Sciatic nerve (tissue), 2 donors: ENCODE measurements at regions not wholly inside any gene's neighbourhood (a gene's known extent, or its start where the extent isn't known, plus 50 kb on each side); places are given as distances from the start of the nearest gene placed in this dataset.

ENCODE experiments used
- ATAC-seq: fragments of 200-7000 bp; cut with Tn5 transposase; one replicate; pipeline ENCODE4 v1.9.1; 2020; ENCODE audit warnings: mild to moderate bottlenecking, moderate library complexity
- DNase-seq: peaks from one replicate; pipeline ENCODE4 v3.0.0-alpha.2; 2020; ENCODE audit warnings: low spot score
- intact Hi-C: fragments of 100-400 bp; cut with DNase I; formaldehyde crosslinking; loops from one replicate; pipeline ENCODE4 v1.14.2; 2022
- donor health status: DM: no; HTN: no; CAD: no.
- donor health status: DM: no; HTN: no; CAD: no.

DNA sequence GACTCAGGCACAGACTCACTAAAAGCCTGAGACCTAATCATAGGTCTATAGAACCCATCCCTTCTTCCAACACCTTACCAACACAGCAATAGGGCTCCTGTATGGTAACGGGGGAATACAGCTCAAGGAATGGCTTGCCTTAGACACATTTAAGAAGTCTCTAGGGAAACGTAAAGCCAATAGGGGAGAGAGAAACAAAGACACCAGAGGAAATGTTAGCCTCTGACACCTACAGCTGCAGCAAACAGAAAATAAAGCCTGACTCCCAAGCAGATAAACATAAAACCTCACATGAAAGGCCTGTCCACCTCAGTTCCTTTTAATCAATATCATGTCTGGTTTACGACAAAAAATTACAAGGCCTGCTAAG lies 51.1 kb upstream of the NCOA1 start:
- intact Hi-C loops: no loop called here
- DNase-seq: no peak
- no peak for ATAC-seq

DNA sequence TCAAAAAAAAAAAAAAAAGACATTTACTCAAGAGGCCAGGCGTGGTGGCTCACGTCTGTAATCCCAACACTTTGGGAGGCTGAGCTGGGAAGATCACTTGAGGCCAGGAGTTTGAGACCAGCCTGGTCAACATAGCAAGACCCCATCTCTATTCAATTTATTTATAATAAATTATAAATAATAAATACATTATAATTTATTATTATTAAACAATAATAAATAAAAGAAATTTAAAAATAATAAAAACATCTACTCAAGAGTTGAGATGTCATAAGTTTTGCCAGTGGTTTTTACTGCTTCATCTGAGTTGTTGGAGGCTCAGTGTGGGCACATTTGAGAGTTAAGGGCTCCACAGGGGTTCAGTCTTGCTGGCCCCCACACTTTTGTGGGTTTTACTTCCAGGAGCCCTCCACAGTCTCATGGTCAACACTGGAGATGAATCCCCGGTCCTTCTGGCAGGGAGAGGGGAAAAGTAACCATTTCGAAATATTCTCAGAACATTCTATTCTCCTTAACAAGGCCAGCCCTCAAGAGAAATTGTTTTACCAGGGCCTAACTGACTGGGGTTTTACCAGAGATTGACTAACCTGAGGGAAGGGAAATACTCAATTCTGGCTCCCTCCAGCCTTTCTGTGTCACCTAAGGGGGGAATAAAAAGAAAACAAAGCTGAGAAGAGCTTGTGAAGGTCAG lies 51.6 kb upstream of the NCOA1 start:
- intact Hi-C loops: no loop called here
- ATAC-seq (no peak), DNase-seq (no peak)

DNA sequence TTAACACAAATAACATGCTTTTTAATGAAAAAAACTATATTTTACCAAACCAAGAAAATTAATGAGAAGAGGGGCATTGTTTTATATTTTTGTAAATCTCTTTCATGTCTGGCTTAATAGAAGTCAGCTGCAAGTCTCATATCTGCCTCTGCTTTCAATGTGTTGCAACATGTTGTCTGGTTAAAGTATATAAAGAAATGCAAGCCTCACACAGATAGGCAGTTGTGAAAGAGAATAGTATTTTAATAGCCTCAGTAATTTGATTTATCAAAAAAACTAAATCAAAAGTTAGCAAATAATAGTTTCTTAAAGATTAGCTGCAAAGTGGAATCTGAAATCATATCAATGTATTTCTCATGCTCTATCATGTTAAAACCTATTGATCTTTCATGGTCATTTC lies 52.9 kb upstream of the NCOA1 start:
- ATAC-seq: no peak
- DNase-seq: no peak
- intact Hi-C loops: no loop called here

DNA sequence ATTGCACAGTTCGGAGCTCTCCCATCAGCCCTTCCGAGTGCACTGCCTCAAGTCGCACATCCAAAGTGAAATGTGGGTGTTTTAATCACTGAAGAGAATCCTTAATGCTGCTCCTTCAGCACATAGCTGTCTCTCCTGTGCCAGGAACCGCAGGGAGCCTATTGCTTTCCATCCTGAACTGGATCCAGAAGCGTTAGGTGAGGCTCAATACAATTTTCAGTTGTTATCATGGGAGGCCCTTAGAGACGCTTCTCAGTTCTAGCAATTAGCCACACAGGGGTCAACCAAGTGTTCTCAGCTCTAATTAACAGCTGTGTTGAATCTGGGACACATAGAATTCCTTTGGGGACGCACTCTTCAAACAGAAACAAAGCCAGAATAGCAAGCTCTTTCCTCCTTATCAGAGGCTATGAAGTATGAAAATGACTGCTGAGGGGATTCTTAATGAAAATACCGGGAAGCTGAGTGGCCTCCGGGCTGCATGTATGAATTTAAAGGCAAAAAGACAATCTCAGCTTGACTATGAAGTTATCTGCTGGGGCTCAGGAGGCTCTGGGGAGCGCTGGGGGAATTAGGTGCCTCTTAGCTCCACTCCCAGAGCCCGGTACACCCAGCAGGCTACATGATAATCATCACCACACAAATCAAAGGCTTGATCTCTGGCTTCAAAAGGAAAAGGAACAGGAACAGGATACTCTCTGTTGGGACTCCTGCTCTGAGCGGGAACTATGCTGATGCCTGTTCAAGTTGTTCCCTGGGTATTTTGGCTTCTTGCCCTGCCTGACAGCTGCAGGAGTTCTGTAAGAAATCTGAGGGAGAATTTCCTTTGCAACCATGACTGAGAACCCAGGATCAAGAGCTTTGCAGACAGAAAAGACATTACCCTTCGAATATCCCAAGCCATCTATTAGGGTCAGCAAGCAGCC lies 55.4 kb upstream of the NCOA1 start:
- intact Hi-C loops: no loop called here

DNA sequence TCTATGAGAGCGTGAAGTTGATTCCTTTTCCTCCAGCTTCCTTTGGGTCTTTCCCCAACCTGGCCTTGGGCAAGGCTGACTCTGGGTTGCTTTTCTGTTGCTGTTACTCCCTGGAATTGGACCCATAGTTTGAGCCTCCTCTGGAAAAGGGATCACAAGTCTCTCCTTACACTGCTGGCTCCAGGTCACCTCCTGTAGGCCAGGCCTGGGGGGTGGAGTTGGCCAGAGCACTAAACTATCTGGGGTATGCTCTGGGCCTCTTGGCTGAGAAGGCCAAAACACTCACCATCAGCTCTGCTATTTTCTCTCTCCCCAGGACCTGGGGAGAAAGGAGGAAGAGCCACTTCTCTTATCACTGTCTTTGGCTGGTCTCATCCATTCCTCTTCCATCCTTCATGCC lies 56.5 kb upstream of the NCOA1 start:
- no peak for DNase-seq
- intact Hi-C loops: no loop called here
- peak; percentile 47 for ATAC-seq

More for the DNA sequence above, 55.4 kb upstream of the NCOA1 start:
- DNase-seq (peak; percentile 82), ATAC-seq (peak; percentile 92)

DNA sequence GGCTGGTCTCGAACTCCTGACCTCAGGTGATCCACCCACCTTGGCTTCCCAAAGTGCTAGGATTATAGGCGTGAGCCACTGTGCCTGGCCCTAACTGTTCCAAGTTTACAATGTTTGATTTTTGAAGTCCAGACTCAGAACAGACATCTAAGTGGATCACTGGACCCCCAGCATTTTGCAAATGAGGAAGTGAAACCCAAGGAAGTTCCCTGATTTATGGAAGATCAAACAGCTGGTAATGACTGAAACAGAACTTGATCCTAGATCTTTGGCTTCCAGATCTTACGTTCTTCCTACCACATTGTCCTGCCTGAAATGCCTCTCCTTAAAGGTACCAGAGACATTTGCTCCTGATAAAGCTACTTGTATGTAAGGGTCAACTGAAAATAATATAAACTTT lies 58.3 kb upstream of the NCOA1 start:
- intact Hi-C loops: no loop called here
- DNase-seq: no peak
- no peak for ATAC-seq

DNA sequence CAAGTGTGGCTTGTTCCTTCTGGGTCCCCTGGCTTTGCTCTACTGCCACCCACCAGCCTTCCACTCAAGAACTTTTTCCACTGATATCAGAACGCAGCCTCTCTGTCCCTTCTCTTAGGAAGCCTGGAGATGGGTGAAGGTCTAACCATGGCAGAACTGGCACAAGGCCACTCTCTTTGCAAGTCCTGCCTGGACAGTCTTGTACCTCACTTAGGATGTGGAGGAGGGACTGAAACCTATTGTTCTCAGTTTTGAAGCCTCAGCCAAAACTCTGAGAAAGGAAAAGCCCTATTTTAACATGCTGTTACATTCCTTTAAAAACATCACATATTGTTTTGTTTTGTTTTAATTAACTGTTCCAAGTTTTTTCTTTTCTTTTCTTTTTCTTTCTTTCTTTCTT lies 58.9 kb upstream of the NCOA1 start:
- no peak for ATAC-seq
- intact Hi-C loops: no loop called here
- DNase-seq: no peak

DNA sequence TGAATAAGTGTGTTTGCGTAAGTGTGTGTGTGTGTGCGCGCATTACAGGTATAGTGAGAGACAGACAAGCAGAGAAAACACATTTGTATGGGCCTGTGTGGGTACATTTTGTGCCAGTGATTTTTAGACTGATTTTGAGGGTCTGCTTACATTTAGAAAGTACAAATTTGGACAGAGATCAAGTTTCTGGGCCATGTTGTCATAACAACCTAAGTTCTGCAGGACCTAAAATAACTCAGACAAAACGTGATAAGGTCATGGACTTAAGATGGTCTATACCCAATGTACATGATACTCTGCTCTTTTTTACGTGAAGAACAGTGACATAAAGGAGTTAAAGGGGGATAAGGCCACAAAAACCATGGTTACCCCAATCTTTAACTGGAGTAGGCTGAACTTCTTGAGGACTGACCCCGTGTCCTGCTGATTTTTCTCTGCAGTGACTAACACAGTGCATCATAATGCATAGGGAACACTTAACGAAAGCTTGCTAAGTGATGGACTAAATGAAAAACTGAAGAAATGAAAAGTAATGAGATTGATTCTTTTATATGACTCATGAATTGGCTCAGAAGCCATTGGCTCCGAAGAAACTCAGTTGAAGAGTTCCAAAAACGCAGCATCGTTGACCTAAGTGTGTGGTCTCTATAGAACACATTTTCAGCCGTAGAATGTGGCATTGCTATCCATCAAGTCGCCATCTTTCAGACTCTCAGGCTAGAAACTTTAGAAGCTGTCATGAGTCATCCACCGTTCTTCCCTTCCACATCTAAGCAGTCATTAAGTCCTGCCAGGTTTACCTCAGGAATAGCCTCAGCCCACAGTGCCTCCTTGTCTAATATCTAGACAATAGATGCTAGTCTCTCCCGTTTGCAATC lies 61.6 kb upstream of the NCOA1 start:
- DNase-seq (no peak), ATAC-seq (no peak)
- intact Hi-C loops: no loop called here

DNA sequence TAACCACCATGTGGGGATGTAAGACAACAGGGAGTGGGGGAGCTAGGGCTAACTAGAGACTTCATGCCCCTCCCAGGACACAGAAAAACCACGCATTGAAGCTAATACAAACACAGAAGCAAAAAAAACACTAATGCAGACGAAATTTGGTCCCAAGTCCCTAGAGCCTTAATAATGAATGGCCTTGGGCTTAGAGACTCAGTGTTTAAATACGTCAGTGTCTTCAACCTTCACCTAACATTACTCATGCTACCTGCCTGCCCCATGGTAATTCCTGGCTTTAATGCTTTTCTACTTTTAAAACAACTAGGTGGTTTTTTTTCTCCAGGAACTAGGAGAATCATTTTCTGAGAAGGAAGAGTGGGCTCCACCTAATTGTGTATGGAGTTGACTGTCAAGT lies 64.1 kb upstream of the ITSN2 start:
- ATAC-seq: no peak
- intact Hi-C loops: no loop called here

DNA sequence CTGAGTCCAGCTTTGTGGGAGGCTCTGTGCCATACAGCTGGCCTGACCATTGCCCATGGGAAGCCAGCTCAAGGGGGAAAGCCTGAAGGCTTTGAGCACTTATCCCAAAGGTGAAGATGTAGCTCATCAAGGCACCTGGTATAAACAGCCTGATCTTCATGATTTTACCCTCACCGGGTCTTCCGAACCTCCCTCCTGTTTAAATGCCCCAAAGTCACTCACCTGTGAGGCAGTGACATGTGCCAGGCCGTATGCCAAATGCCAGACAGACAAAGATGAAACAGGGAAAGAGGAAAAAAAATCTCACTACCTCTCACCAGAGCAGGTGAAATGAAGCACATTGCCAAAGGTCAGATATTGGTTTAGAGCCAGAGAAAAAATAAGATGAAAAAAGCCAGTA lies 62.8 kb upstream of the ITSN2 start:
- intact Hi-C loops: no loop called here
- DNase-seq (no peak), ATAC-seq (no peak)

More for the DNA sequence above, 64.1 kb upstream of the ITSN2 start:
- DNase-seq: no peak

DNA sequence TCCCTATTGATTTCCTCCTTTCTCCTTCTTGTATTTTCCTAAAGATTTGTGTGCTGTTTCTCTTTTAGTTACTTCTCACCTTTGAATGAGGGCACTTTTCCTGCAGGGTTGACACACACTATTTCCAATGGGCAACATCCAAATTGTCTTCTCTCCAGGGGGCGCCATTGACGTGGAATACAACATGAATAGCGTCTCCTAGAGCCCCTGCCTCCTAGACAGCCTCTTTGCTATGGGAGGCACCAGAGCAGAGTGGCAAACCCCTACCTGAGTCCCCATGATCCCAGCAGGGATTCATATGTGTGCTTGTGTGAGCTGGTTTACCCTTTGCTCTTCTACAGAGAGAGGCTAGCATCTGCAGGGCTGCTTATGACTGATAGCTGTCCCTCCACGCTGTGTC lies 61.3 kb upstream of the ITSN2 start:
- peak; percentile 81 for DNase-seq
- intact Hi-C loops: no loop called here

DNA sequence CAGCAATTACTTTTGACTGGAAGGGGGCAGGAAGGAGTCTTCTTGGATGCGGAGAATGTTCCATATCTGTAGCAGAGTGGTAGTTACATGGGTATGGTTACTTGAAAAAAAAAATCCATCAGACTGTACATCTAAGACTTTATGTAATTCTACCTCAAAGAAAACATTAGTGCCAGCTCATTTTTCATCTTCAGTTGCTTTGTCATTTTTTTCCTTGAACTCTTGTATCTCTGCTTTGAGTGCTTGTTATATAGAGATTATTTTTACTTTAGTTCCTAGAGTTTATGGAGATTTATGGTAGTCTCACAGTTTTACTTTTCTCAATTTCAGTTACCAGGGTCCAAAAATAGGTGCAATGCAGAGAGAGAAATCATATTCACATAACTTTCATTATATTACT lies 60.0 kb upstream of the ITSN2 start:
- no peak for DNase-seq
- ATAC-seq: no peak
- intact Hi-C loops: no loop called here

More for the DNA sequence above, 61.3 kb upstream of the ITSN2 start:
- peak; percentile 85 for ATAC-seq

DNA sequence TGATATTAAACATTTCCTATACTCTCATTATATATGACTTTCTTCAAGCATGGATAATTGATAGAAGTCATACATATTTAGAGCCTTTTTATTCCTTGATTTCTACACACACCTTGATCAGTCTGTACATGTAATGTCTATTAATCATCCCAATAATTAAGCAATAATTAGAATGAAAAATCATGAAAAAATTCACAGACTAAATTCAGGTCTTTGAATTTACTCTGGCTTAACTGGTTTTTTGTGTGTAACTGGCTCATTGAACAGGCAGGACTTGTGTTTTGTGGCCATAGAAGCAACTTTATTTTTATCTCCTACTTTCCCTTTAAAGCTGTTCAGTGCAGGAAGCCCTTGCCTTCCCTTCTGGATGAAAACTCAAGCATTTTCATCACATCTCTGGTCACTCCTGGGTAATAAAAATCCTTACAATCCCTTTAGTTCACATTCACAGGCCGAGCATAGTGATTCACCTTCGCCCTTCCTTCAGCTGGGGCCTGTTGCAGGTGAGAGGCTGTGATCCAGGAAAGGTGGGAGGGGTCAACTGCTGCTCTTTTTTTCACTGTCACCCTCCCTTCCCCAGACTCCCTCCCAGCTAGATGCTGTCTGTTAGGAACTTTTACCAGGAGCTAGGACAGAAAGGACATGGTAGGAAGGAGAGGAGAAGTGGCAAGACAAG lies 58.0 kb upstream of the ITSN2 start:
- ATAC-seq: no peak
- intact Hi-C loops: no loop called here
- no peak for DNase-seq

DNA sequence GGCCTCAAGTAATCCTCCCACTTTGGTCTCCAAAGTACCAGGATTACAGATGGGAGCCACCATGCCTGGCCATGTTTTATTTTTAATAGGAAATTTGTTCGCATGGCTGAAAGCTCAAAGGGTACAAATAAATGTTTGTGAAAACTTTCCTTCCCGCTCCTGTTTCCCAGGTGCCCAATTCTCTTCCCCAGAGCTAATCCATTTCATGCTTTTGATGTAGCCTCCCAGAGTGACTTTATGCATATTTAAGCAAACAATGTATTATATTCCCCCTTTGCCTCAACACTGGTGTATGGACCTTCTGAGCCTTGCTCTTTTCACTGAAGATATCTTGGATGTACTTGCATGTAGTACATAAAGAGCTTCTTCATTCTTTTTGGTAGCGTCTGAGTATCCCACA lies 52.5 kb upstream of the ITSN2 start:
- intact Hi-C loops: no loop called here
- ATAC-seq (no peak), DNase-seq (no peak)

DNA sequence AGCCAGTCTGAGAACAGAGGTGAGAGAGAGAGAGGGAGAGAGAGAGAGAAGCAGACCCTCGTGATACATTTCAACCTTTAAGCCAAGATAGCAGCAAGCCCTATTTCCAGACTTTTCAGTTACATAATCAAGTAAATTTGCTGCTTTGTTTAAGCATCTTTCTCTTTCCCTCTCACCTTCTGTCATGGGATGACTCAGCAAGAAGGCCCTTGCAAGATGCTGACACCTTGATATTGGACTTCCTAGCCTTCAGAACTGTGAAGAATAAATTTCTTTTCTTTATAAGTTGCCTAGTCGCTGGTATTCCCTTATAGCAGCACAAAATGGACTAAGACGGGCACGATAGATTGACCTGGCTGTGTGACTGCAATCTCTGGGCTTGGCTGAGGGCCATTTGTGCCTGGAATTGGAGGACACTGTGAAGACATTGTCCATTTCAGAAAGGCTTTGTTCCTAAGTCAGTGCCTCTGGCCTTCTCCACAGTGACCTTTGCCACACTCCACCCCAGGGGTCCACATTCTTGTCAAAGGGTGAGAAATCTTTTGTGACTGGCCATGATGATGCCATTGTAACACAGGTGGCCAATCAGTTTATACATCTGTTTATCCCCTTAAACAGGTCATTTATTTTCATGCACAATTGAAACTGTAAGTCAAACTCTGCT lies 51.3 kb upstream of the ITSN2 start:
- ATAC-seq: no peak
- intact Hi-C loops: no loop called here
- no peak for DNase-seq

DNA sequence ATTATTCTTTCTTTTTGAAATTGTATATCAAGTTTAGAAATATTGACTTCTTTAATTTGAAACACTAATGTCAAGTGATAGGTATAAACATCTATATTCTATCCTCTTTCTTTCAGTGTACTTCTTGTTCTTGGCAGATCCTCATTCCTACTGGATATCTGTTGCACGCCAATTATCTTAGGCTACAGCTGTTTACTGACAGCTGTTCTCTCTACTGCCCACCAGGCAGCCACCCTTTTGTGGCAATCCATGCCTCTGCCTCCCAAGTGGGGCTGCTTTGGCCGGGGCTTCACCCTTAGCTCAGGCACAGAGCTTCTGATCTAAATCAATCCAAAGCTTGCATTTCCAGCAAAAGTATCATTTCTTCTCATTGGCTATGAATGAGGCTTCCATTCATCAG lies 50.6 kb upstream of the ITSN2 start:
- no peak for ATAC-seq
- no peak for DNase-seq
- intact Hi-C loops: no loop called here

DNA sequence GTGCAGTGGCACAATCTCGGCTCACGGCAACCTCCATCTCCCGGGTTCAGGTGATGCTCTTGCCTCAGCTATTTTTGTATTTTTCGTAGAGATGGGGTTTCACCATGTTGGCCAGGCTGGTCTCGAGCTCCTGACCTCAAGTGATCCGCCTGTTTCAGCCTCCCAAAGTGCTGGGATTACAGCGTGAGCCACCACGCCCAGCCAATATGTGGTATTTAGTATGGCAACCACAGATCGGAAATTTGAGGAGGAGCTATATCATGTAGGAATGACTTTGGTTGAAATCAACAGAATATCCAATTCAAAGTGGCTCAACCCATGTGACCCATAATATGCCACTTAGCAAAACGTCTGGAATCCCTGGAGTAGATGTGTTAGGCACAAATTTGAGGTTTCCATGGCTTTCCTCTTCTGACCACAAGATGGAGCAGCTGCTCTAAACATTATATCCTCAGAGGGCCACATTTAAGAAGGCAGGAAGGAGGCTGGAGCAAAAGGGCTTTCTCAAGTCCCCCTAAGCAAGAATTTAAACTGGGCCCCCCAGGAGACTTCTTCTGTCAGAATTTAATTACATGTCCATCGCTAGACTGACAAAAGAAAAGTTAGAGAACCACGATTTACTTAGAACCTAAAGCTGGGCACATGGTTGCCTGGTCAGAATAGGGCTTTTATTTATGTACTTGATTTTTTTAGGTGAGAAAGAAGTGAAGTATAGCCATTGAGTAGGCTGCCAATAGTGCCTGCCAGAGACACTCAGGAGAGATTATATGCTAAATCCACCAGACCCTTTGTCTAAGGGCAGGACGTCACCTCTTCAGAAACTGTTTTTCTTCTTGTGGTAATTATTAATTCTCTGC lies 49.6 kb upstream of the ITSN2 start:
- DNase-seq: no peak
- ATAC-seq: peak; percentile 93
- intact Hi-C loops: loop anchor here (5.0 kb wide), 1 partner anchor 417 kb away; no protein-coding TSS in a partner anchor
